Naive thymus-derived CD4-positive, alpha-beta T cell (primary cell): ENCODE measurements at regions not wholly inside any gene's neighbourhood (a gene's known extent, or its start where the extent isn't known, plus 50 kb on each side); places are given as distances from the start of the nearest gene placed in this dataset.

Experiments used
- ATAC-seq: fragments of 150-1000 bp; cut with Tn5 transposase; 2 replicates; pipeline ENCODE4 v1.10.0; 2021; ENCODE audit warnings: mild to moderate bottlenecking, moderate library complexity
- CTCF ChIA-PET: fragments of 350-600 bp; sonication (Branson Sonifier 250); formaldehyde crosslinking; loops from one replicate; lab custom pipeline; 2021; ENCODE audit warnings: antibody characterized with exemption; lab: Charles Lee
- POLR2A ChIA-PET: fragments of 350-600 bp; sonication (Branson Sonifier 250); formaldehyde crosslinking; loops from one replicate; lab custom pipeline; 2021; ENCODE audit warnings: antibody characterized with exemption, inconsistent platforms; lab: Charles Lee
- DNase-seq, 9 donors: peaks; one replicate each; pipeline versions ENCODE4 v3.0.0 to v3.0.0-alpha.2; 2020 to 2022; ENCODE audit warnings: mixed read lengths in 1 of 9
- H3K27ac ChIP-seq: one replicate; pipeline ENCODE4 v1.7.0; 2013; ENCODE audit warnings: mild to moderate bottlenecking, low read depth, low read length, moderate library complexity
- H3K27me3 ChIP-seq, 2 donors: one replicate each; pipeline ENCODE4 v1.7.0; 2013; ENCODE audit warnings: low read length in 2 of 2, mild to moderate bottlenecking in 2 of 2, moderate library complexity in 2 of 2; ENCODE audit not compliant: control insufficient read depth in 2 of 2, insufficient read depth in 2 of 2
- H3K36me3 ChIP-seq, 3 experiments: 1 replicate in 2 of 3; 2 replicates in 1 of 3; pipeline ENCODE4 v1.7.0; 2013; ENCODE audit warnings: low read length in 3 of 3, mild to moderate bottlenecking in 3 of 3, moderate library complexity in 1 of 3; ENCODE audit not compliant: insufficient read depth in 3 of 3, control insufficient read depth in 2 of 3
- H3K4me1 ChIP-seq, 2 donors: one replicate each; pipeline ENCODE4 v1.7.0; 2013; ENCODE audit warnings: low read length in 2 of 2, mild to moderate bottlenecking in 2 of 2, moderate library complexity in 1 of 2; ENCODE audit not compliant: control insufficient read depth in 2 of 2, insufficient read depth in 2 of 2
- H3K4me3 ChIP-seq: 2 replicates; pipeline ENCODE4 v1.7.0; 2013; ENCODE audit warnings: mild to moderate bottlenecking, low read length
- H3K9me3 ChIP-seq, 3 experiments: 1 replicate in 2 of 3; 2 replicates in 1 of 3; pipeline ENCODE4 v1.7.0; 2013; ENCODE audit warnings: low read length in 3 of 3; ENCODE audit not compliant: control insufficient read depth in 2 of 3
- H3K27ac Mint-ChIP-seq, 9 donors: one replicate each; pipeline ENCODE4 v1.8.0; 2020 to 2022; ENCODE audit warnings: mixed read lengths in 9 of 9, mild to moderate bottlenecking in 8 of 9, moderate library complexity in 5 of 9, inconsistent platforms in 2 of 9
- H3K27me3 Mint-ChIP-seq, 5 donors: one replicate each; pipeline ENCODE4 v1.8.0; 2021 to 2022; ENCODE audit warnings: mixed read lengths in 5 of 5, mild to moderate bottlenecking in 1 of 5
- H3K36me3 Mint-ChIP-seq, 5 donors: one replicate each; pipeline ENCODE4 v1.8.0; 2020 to 2022; ENCODE audit warnings: mixed read lengths in 5 of 5, mild to moderate bottlenecking in 3 of 5, inconsistent platforms in 1 of 5
- H3K4me1 Mint-ChIP-seq, 7 donors: one replicate each; pipeline ENCODE4 v1.8.0; 2020 to 2022; ENCODE audit warnings: mixed read lengths in 7 of 7, mild to moderate bottlenecking in 3 of 7, inconsistent platforms in 1 of 7
- H3K4me3 Mint-ChIP-seq, 10 donors: one replicate each; pipeline ENCODE4 v1.8.0; 2020 to 2022; ENCODE audit warnings: mild to moderate bottlenecking in 10 of 10, mixed read lengths in 10 of 10, moderate library complexity in 6 of 10, inconsistent platforms in 2 of 10
- H3K9me3 Mint-ChIP-seq, 11 donors: one replicate each; pipeline ENCODE4 v1.8.0; 2020 to 2022; ENCODE audit warnings: mixed read lengths in 11 of 11, mild to moderate bottlenecking in 4 of 11, inconsistent platforms in 1 of 11, moderate library complexity in 1 of 11
- intact Hi-C, 2 donors: fragments of 100-400 bp; cut with micrococcal nuclease; formaldehyde crosslinking; loops; one replicate each; pipeline ENCODE4 v1.15.1; 2023

DNA sequence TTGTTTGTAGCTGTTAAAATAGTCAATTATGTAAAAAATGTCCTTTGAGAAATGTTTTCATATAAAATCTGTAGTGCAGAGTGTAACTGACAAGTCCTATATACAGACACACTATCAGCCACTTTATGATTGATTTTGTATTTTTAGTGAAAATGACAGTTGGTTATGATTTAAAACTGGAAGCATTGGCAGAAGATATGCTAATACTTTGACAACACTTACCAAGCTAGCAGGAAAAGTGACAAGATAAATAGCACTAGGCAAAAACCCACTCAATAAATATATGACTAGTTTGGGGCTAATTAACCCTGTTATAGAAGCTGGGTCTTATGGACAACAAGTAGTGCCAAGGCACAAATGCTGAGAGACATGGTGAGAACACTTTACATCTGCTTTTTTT, 772.9 kb upstream of the NOVA1 start:
- ChIA-PET POLR2A (no interaction called here), CTCF (no interaction called here)
- no peak overlapping the region for H3K4me3 Mint-ChIP-seq
- no peaks in the 10 kb centered on the region for H3K27me3 Mint-ChIP-seq
- no peak for DNase-seq
- peaks cover 2 to 37% (median 13%) of the 10 kb centered on the region in 11 donors for H3K9me3 Mint-ChIP-seq
- H3K27ac ChIP-seq: no peak overlapping the region
- intact Hi-C loops: no loop called here
- H3K4me3 ChIP-seq: no peak overlapping the region
- no peaks in the 10 kb centered on the region for H3K36me3 ChIP-seq
- H3K4me1 ChIP-seq: no peaks in the 10 kb centered on the region
- H3K9me3 ChIP-seq: peaks cover 0 to 4% (median 0%) of the 10 kb centered on the region in 3 experiments
- H3K36me3 Mint-ChIP-seq: no peaks in the 10 kb centered on the region
- ATAC-seq: no peak
- H3K27ac Mint-ChIP-seq: no peak overlapping the region
- H3K4me1 Mint-ChIP-seq: no peaks in the 10 kb centered on the region
- no peaks in the 10 kb centered on the region for H3K27me3 ChIP-seq

DNA sequence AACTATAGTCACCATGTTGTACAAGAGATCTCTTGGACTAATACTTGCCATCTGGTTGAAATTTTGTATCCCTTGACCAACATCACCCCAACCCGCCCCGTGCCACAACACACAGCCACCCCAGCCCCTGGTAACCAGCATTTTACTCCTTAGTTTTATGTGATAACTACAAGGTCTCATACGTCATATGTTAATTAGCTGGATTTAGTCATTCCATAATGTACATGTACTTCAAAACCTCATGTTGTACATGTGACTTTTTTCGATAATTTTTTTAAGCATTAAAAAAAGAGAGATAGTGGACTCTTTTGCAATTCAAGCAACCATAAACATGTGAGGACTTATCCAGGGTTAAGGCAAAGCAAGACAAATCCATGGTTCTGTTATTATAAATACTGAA, 773.4 kb upstream of the NOVA1 start:
- H3K9me3 Mint-ChIP-seq: peaks cover 2 to 37% (median 11%) of the 10 kb centered on the region in 11 donors
- no peaks in the 10 kb centered on the region for H3K27me3 ChIP-seq
- CTCF ChIA-PET: no interaction called here
- no peaks in the 10 kb centered on the region for H3K36me3 Mint-ChIP-seq
- no peak overlapping the region for H3K4me3 Mint-ChIP-seq
- no peak overlapping the region for H3K27ac Mint-ChIP-seq
- POLR2A ChIA-PET: no interaction called here
- intact Hi-C loops: no loop called here
- peaks cover 0 to 4% (median 0%) of the 10 kb centered on the region in 3 experiments for H3K9me3 ChIP-seq
- no peaks in the 10 kb centered on the region for H3K27me3 Mint-ChIP-seq
- ATAC-seq (no peak), DNase-seq (no peak)
- H3K27ac ChIP-seq: no peak overlapping the region
- no peaks in the 10 kb centered on the region for H3K4me1 ChIP-seq
- no peaks in the 10 kb centered on the region for H3K36me3 ChIP-seq
- H3K4me1 Mint-ChIP-seq: no peaks in the 10 kb centered on the region
- no peak overlapping the region for H3K4me3 ChIP-seq

DNA sequence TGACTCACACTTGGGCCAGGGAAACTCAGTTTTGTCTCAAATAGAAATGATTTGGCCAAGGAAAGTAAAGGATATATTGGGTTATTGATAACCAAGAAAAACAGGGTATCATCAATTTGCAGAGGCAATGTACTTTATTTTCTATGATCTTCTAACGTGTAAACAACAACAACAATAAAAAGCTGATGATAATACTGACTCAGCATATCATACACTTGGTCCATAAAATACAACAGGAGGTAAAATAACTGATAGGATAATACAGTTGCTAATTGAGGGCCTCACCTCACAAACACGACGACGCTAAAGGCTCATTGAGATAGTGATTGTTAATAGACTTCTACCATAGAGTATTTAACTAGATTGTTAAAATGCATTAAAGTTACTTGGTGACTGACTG, 774.0 kb upstream of the NOVA1 start:
- H3K36me3 Mint-ChIP-seq: no peaks in the 10 kb centered on the region
- no peak overlapping the region for H3K27ac Mint-ChIP-seq
- H3K27me3 Mint-ChIP-seq: no peaks in the 10 kb centered on the region
- no peak for DNase-seq
- ATAC-seq: no peak
- intact Hi-C loops: no loop called here
- H3K9me3 ChIP-seq: peaks cover 0 to 4% (median 0%) of the 10 kb centered on the region in 3 experiments
- ChIA-PET POLR2A (no interaction called here), CTCF (no interaction called here)
- H3K9me3 Mint-ChIP-seq: peaks cover 2 to 39% (median 12%) of the 10 kb centered on the region in 11 donors
- no peak overlapping the region for H3K4me3 Mint-ChIP-seq
- H3K4me1 Mint-ChIP-seq: no peaks in the 10 kb centered on the region
- H3K27ac ChIP-seq: no peak overlapping the region
- H3K27me3 ChIP-seq: no peaks in the 10 kb centered on the region
- H3K4me3 ChIP-seq: no peak overlapping the region
- no peaks in the 10 kb centered on the region for H3K36me3 ChIP-seq
- no peaks in the 10 kb centered on the region for H3K4me1 ChIP-seq

DNA sequence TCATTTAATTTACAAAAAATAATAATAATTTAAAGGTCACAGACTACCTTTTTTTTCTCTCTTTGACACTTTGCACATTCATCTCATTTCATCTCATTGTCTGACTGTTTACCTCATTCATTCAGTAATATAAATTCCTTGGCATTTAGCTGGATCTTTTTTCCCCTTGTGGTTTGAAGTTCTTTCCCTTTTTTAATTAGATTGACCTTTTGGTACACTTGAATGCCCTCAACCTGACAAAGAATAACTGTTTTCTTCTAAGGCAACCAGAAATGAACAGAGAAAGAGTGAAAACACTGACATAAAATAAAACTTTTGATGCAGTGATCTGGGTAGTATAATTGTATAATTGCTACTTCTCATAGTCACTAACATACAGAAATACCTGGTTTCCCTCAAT, 774.9 kb upstream of the NOVA1 start:
- H3K9me3 ChIP-seq: peaks cover 0 to 4% (median 0%) of the 10 kb centered on the region in 3 experiments
- no peak overlapping the region for H3K27ac ChIP-seq
- H3K4me3 ChIP-seq: no peak overlapping the region
- Mint-ChIP-seq H3K27ac (no peak overlapping the region), H3K4me3 (no peak overlapping the region), H3K36me3 (no peaks in the 10 kb centered on the region), H3K4me1 (no peaks in the 10 kb centered on the region), H3K9me3 (peaks cover 2 to 48% (median 15%) of the 10 kb centered on the region in 11 donors), H3K27me3 (no peaks in the 10 kb centered on the region)
- DNase-seq (no peak), ATAC-seq (no peak)
- no peaks in the 10 kb centered on the region for H3K27me3 ChIP-seq
- ChIA-PET CTCF (no interaction called here), POLR2A (no interaction called here)
- no peaks in the 10 kb centered on the region for H3K4me1 ChIP-seq
- intact Hi-C loops: no loop called here
- no peaks in the 10 kb centered on the region for H3K36me3 ChIP-seq

DNA sequence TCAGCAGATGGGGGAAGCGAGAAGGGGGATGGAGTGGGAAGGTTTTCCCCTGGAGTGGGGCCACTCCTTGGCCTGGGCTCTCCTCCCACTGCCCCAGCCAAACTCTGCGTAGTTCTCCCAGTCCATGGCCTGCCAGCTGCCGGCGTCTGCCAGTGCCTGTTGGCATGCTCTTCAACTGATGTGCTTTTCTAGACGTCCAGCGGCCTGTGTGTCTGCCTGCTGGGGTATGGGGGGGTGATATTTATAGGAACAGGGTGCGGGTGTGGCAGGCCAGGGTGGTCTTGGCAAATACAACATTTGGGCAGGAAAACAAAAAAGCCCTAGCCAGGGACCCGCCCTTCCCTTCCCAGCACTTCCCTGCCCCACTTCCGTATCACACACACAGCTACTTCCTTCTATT, 786.3 kb upstream of the NOVA1 start:
- no peaks in the 10 kb centered on the region for H3K36me3 ChIP-seq
- ChIA-PET CTCF (no interaction called here), POLR2A (no interaction called here)
- no peak overlapping the region for H3K27ac ChIP-seq
- H3K9me3 ChIP-seq: no peaks in the 10 kb centered on the region
- Mint-ChIP-seq H3K4me1 (no peaks in the 10 kb centered on the region), H3K27me3 (no peaks in the 10 kb centered on the region), H3K9me3 (peaks cover 0 to 23% (median 7%) of the 10 kb centered on the region in 11 donors), H3K4me3 (no peak overlapping the region), H3K27ac (no peak overlapping the region), H3K36me3 (no peaks in the 10 kb centered on the region)
- ATAC-seq: no peak
- no peaks in the 10 kb centered on the region for H3K4me1 ChIP-seq
- intact Hi-C loops: no loop called here
- no peaks in the 10 kb centered on the region for H3K27me3 ChIP-seq
- H3K4me3 ChIP-seq: no peak overlapping the region
- DNase-seq: no peak

DNA sequence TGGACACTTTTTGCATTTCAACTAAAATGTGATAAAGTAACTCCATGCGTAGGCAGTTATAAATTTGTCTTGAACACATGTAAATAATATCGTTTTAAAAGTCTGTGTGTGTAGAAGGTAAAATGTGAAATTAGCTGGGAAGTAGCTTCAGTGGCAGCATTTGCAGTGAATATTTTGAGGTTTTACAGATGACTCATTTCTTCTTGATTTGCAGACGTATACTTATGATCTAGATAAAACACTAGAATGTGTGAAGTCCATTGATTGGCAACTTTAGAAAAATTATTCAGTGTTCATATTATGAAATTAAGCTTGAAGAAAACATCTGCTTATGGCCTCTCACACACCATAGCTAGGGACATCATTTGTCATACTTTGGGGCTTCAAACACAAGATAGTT, 788.6 kb upstream of the NOVA1 start:
- H3K4me1 Mint-ChIP-seq: no peaks in the 10 kb centered on the region
- H3K36me3 ChIP-seq: no peaks in the 10 kb centered on the region
- H3K27me3 Mint-ChIP-seq: no peaks in the 10 kb centered on the region
- no peak overlapping the region for H3K27ac Mint-ChIP-seq
- no peak overlapping the region for H3K4me3 ChIP-seq
- ChIA-PET POLR2A (no interaction called here), CTCF (no interaction called here)
- no peaks in the 10 kb centered on the region for H3K36me3 Mint-ChIP-seq
- H3K4me1 ChIP-seq: no peaks in the 10 kb centered on the region
- peaks cover 0 to 24% (median 7%) of the 10 kb centered on the region in 11 donors for H3K9me3 Mint-ChIP-seq
- no peak overlapping the region for H3K4me3 Mint-ChIP-seq
- H3K27ac ChIP-seq: no peak overlapping the region
- ATAC-seq: no peak
- no peaks in the 10 kb centered on the region for H3K9me3 ChIP-seq
- intact Hi-C loops: no loop called here
- no peaks in the 10 kb centered on the region for H3K27me3 ChIP-seq
- no peak for DNase-seq

DNA sequence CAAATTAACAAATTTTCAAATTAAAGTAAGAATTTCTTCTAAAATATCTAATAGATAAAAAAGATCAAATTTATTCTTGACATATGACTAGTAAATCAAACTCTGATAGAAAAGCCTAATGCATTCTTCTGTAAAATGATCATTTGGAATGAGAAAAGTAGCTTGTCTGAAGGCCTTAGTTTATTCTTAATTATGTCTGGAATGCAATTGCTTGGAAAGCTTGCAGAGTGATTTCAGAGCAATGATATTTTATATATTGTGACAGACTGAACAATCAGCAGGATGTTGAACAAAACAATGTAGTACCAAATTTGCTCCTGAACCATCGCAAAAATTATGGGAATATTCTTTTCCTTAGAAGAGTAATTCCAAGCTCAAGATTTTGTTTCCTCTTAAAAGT, 789.6 kb upstream of the NOVA1 start:
- no peaks in the 10 kb centered on the region for H3K27me3 ChIP-seq
- no peak overlapping the region for H3K4me3 ChIP-seq
- H3K36me3 ChIP-seq: no peaks in the 10 kb centered on the region

More for the DNA sequence above, 789.6 kb upstream of the NOVA1 start:
- H3K36me3 Mint-ChIP-seq: no peaks in the 10 kb centered on the region
- H3K27me3 Mint-ChIP-seq: no peaks in the 10 kb centered on the region
- peaks cover 3 to 24% (median 11%) of the 10 kb centered on the region in 11 donors for H3K9me3 Mint-ChIP-seq
- DNase-seq: no peak
- ChIA-PET CTCF (no interaction called here), POLR2A (no interaction called here)
- no peaks in the 10 kb centered on the region for H3K4me1 ChIP-seq
- H3K9me3 ChIP-seq: no peaks in the 10 kb centered on the region
- no peak overlapping the region for H3K27ac Mint-ChIP-seq
- no peak overlapping the region for H3K4me3 Mint-ChIP-seq
- no peaks in the 10 kb centered on the region for H3K4me1 Mint-ChIP-seq
- H3K27ac ChIP-seq: no peak overlapping the region
- ATAC-seq: no peak
- intact Hi-C loops: no loop called here
